ENCODE measurements at regions not wholly inside any gene's neighbourhood (a gene's known extent, or its start where the extent isn't known, plus 50 kb on each side); places are given as distances from the start of the nearest gene placed in this dataset.

GRCh38 chr16:51818342-51818944 lies 667.4 kb upstream of the SALL1 start:
- DNase-seq (ENCODE audit: low spot score in 2 of 2), result no peak
- no peak for FAIRE-seq

DNA sequence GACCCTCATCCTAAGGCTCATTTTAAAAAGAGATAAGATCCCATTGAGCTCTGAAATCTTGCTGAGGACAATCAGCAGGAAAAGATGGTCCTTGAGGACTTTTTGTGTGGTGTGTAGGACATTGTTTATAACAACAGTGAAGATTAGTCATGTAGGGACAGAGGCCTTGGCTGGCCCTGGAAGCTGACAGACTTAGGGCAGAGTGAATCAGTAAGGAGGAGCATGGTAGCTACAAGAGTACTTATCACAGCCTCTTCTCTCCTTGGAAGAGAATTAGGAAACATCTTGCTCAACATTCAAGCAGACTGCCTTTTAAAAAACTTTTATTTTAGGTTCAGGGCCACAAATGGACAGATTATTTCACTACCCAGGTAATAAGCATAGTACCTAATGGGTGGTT lies 665.9 kb upstream of the SALL1 start:
- DNase-seq (ENCODE audit: low spot score in 2 of 2) (no peak), FAIRE-seq (no peak)

DNA sequence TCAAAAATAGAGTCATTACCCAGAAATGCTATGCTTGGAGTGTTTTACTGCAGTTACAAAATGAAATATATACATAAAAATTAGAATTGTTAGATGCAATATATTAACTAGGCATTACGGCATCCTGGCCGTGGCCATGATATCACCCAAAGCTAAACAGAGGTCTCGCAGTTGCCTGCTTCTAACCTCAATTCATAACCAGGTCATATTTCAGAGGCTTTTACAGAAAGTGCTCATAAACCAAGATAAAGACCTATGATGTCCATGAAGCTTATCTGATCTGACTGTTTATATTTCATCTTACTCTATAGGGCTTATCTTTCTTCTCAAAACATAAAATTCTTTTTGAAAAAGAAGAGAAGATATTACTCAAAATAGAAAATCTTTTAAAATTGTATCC lies 664.5 kb upstream of the SALL1 start:
- DNase-seq (ENCODE audit: low spot score in 2 of 2), result no peak
- FAIRE-seq, result no peak

DNA sequence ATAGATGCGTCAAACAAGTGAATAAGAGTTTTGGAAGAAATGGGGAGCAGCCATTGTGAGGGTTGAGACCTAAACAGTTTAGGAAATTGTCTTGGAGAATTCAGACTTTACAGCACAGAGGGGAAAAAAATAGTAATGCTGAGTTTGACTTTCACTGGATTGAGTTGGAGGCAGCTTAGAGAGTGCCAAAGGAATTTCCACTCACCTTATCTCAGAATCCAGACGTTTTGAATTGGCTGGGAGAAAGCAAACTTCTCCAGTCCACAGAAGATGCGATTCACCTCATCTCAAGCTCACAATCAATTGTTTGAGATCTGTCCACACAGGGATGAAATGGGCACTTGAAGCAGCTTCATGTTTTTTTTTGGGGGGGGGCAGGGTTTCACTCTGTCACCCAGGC lies 663.5 kb upstream of the SALL1 start:
- no peak for FAIRE-seq
- no peak for DNase-seq (ENCODE audit: low spot score in 2 of 2)

DNA sequence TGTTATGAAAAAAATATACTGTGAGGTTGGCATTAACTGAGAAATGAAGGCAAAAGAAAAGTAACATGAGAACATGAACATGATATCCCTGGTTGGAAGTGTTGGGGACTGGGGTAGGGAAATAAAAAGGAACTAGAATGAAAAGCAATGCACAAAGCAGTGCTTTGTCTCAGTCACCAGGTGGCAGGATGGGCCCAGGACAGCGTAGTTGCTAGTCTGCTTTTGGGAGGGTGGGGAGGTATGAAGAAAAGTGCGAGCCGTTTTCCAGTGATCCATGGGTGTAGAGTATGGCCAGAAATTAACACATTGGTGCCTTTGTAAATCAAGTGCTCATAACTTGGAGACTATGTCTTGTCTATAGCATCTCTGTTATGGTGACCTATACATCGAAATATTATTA lies 662.5 kb upstream of the SALL1 start:
- DNase-seq (ENCODE audit: low spot score in 2 of 2), result no peak
- FAIRE-seq, result no peak

DNA sequence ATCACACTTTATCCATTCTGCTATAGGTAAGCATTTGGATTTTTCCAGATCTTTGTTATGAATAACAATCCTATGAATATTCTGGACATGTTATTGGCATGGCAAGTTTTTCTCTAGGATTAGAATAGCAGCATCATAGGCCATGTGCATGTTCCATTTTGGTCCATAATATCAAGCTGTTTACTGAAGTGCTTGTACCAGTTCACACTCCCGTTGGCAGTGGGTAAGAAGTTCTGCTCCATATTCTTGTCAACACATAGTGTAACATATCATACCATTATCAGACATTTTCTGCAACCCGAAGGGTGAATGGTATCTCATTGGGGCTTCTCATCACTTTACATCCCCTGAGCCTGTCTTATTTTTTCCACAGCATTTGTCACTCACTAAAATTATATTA lies 661.9 kb upstream of the SALL1 start:
- DNase-seq (ENCODE audit: low spot score in 2 of 2), result no peak
- FAIRE-seq, result no peak

DNA sequence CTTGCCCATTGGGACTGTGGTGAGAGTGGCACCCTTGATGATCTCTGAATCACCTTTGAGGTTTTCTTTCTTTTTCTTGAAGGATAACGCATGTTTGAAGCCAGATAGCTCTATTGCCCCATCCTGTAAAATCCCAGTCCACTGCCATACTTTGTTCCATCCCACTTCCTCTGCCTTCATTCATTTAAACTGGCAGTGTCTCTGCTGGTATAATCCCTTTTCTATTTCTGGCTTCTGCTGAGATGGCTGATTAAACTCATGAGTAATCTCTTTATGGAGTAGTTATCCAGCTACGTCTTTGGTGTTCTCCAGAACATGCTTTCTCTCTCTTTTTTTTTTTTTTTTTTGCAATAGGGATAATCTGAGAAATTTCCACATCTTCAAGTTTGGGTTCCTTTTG lies 656.5 kb upstream of the SALL1 start:
- FAIRE-seq, result no peak
- DNase-seq (ENCODE audit: low spot score in 2 of 2), result no peak

- no peak for FAIRE-seq
- no peak for DNase-seq (ENCODE audit: low spot score in 2 of 2)
These were observed 650.6 kb upstream of the SALL1 start for GRCh38 chr16:51801635-51802034.

DNA sequence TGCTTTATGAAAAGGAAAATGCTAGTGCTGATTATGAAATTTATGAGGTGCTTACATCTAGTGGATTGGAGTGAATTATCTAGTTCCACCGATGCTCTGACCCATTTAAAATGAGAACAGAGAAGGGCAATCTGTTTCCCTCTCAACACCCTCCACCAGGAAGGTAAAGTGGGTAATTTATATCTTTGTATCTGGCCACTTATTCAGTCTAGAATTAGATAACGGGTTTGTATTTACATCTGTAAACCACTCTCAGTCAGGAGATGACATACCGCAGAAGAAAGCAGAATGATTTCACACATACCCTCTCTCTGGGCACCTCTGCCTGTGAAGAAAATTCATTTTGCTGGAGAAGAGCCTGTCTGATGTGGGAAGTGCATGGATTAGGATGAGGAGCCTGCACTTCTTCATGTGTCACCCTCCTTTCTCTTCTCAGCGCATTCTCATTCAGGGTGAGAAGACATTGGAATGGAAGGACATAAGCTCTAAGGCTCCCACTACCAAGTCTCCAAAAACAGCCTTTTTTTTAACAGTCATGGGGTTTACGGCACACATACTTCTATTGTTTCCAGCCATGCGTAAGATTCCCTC lies 646.7 kb upstream of the SALL1 start:
- FAIRE-seq (no peak), DNase-seq (ENCODE audit: low spot score in 2 of 2) (no peak)

- FAIRE-seq, result no peak
- no peak for DNase-seq (ENCODE audit: low spot score in 2 of 2)
These were observed 628.2 kb upstream of the SALL1 start for GRCh38 chr16:51779240-51779639.

DNA sequence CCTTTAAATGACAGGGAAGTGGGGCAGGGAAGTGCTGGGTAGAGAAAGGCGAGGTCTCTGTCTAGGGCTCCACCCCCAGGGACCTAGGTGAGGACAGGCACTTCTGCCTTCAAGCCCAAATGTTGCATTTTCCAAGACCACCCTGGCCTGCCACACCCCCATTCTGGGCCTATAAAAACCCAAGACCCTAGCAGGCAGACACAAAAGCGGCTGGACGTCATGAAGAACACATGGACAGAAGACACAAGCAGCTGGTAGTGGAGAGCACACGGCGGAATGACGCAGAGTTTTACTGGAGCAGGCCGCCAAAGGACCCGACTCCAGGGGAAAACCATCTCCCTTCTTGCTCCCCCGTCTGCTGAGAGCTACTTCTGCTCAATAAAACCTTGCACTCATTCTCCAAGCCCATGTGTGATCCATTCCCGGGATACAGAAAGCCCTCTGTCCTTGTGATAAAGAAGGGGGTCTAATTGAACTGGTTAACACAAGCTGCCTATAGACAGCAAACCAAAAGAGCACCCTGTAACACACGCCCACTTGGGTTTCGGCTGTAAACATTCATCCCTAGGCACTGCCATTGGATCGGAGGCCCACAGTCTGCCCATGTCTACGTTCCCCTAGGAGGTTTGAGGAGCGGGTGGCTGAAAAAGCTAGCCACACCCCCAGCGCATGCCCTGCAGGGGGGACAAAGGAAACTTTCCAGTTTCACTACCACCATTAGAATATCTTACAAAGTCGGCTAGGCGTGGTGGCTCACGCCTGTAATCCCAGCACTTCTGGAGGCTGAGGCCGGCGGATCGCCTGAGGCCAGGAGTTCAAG lies 622.2 kb upstream of the SALL1 start:
- DNase-seq (ENCODE audit: low spot score in 2 of 2) (no peak), FAIRE-seq (no peak)

GRCh38 chr16:51766739-51767138 lies 615.7 kb upstream of the SALL1 start:
- DNase-seq (ENCODE audit: low spot score in 2 of 2) (no peak), FAIRE-seq (no peak)

GRCh38 chr16:51763072-51763661 lies 612.1 kb upstream of the SALL1 start:
- no peak for FAIRE-seq
- no peak for DNase-seq (ENCODE audit: low spot score in 2 of 2)

GRCh38 chr16:51762081-51762996 lies 611.3 kb upstream of the SALL1 start:
- peak; percentile 26 for FAIRE-seq

GRCh38 chr16:51761001-51761400 lies 609.9 kb upstream of the SALL1 start:
- no peak for DNase-seq (ENCODE audit: low spot score in 2 of 2)
- no peak for FAIRE-seq

More at GRCh38 chr16:51762081-51762996, 611.3 kb upstream of the SALL1 start:
- DNase-seq (ENCODE audit: low spot score in 2 of 2), result peak; percentile 33 to 64

GRCh38 chr16:51759999-51760398 lies 608.9 kb upstream of the SALL1 start:
- DNase-seq (ENCODE audit: low spot score in 2 of 2) (no peak), FAIRE-seq (no peak)

DNA sequence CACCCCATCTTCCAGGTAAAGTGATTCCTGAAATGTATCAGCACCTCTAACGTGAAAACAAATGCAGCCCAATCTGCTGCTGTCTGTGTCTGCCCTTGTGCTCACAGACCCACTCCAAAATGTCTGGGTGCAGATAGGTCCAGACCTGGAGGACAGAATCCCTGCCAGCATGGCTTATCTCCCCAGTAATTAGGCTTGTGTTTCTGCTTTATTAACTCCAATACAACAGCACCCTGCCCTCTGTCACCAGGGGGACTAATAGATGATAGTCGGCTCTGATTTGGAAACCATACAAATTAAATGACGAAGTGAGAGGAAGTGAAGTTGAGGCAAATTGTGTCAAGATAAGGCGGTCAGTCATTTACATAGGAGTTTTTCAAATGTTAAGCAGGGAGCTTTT lies 608.3 kb upstream of the SALL1 start:
- DNase-seq (ENCODE audit: low spot score in 2 of 2) (no peak), FAIRE-seq (no peak)

DNA sequence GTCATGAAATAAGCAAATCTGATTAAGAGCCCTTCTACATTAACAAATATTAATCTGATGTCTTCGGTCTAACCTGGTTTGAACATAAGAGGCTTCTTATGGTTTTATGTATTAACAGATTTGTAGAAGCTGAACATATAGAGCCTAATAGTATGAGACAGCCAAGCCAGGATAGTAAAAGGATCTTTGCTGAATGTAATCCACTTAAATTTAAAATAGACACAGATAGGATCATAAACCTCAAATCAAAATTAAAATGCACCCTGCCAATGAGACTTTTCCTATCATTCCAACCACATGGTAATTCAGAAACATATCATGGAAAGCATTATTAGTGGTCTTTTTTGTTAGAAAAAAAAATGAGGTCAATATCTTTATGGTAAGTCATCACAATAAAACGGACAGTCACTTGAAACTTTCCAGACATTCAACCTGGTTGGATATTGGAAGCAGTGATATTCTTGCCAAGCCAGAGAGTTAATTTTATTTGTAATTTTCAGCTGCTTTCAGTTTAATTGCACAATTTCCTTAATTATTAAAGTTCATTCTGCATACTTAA lies 606.9 kb upstream of the SALL1 start:
- no peak for DNase-seq (ENCODE audit: low spot score in 2 of 2)
- FAIRE-seq, result no peak

DNA sequence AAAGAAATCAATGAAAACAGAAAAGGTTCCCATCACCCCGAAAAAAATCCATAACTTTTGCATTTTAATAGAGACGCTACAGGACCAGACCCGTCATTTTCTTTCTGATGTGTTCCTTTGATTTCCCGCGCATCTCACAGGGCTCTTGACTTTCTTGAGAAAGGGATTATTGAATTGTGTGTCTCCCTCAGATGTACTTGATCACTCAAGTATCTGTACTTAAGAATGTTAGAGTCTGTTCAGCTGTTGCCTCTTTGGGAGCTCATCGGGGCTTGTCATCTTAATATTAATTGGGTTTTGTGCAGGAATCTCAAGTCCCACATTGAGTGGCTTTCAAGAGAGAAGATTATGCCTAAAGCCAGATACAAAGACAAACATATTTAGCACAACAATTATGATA lies 606.4 kb upstream of the SALL1 start:
- no peak for FAIRE-seq
- DNase-seq (ENCODE audit: low spot score in 2 of 2), result no peak

GRCh38 chr16:51757124-51757470 lies 606.0 kb upstream of the SALL1 start:
- FAIRE-seq (no peak), DNase-seq (ENCODE audit: low spot score in 2 of 2) (no peak)

All from frontal cortex (tissue), 3 donors.